ENCODE measurements at regions not wholly inside any gene's neighbourhood (a gene's known extent, or its start where the extent isn't known, plus 50 kb on each side); places are given as distances from the start of the nearest gene placed in this dataset.

- TF ChIP-seq HNF4G (IDR thresholded peaks at IDR 0.05; ENCODE audit: borderline replicate concordance, low read depth, low read length) (peak; percentile 59; the same call in 1 of the 2 replicates), HNF4G (CRISPR knock-in tag; IDR thresholded peaks at IDR 0.05; ENCODE audit: borderline replicate concordance, low read depth) (no peak), PRDM15 (CRISPR knock-in tag; IDR thresholded peaks at IDR 0.05) (no peak; the same call in 1 of the 2 replicates), ZNF484 (CRISPR knock-in tag; IDR thresholded peaks at IDR 0.05; ENCODE audit: borderline replicate concordance, low read depth) (no peak), ZNF839 (CRISPR knock-in tag; IDR thresholded peaks at IDR 0.05; ENCODE audit: borderline replicate concordance) (no peak), THRA (CRISPR knock-in tag; IDR thresholded peaks at IDR 0.05; ENCODE audit: borderline replicate concordance) (peak; percentile 96)
These were observed 285.4 kb upstream of the USP25 start (continued) for GRCh38 chr21:15444118-15444960.
